Mesothelial cell of epicardium (in vitro differentiated cells): ENCODE measurements at regions not wholly inside any gene's neighbourhood (a gene's known extent, or its start where the extent isn't known, plus 50 kb on each side); places are given as distances from the start of the nearest gene placed in this dataset.

Source experiments
- DNase-seq, 2 experiments: peaks; one replicate each; pipeline ENCODE4 v3.0.0; 2021; ENCODE audit warnings: low spot score in 2 of 2; ENCODE audit not compliant: unreplicated experiment in 2 of 2
- H3K27ac Mint-ChIP-seq: 2 replicates; pipeline ENCODE4 v1.8.0; 2021; ENCODE audit warnings: mixed read lengths
- H3K27me3 Mint-ChIP-seq: 2 replicates; pipeline ENCODE4 v1.8.0; 2021; ENCODE audit warnings: low read depth, mixed read lengths
- H3K36me3 Mint-ChIP-seq: 2 replicates; pipeline ENCODE4 v1.8.0; 2021; ENCODE audit warnings: mixed read lengths
- H3K4me1 Mint-ChIP-seq: 2 replicates; pipeline ENCODE4 v1.8.0; 2021; ENCODE audit warnings: mixed read lengths
- H3K4me3 Mint-ChIP-seq: 2 replicates; pipeline ENCODE4 v1.8.0; 2021; ENCODE audit warnings: mild to moderate bottlenecking, moderate library complexity, mixed read lengths
- H3K9me3 Mint-ChIP-seq: 2 replicates; pipeline ENCODE4 v1.8.0; 2021; ENCODE audit warnings: mixed read lengths
- TF ChIP-seq, protein P1 (sequence below): fragments of 200-600 bp; sonication (generic); IDR thresholded peaks from one replicate; pipeline ENCODE4 v1.5.0; 2021; ENCODE audit warnings: antibody characterized with exemption; ENCODE audit not compliant: unreplicated experiment

DNA sequence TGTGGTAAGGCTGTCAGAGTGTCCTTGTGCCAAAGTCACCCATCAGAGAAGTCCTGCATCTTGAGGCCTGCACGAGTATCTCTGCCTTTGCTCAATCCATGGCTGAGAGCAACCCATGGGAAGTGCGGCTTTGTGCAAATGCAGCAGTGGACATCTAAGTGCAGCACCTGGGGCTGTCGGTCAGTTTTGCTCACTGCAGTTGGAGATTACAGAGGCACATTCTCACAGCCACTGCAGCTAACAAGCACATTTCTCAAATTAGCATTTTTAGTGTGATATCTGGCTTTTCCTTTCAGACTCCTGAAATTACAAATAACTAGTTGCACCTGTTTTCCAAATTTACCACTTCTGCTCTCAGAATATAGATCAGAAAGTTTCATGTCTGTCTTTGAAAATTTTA, 81.5 kb upstream of the DAZL start:
- Mint-ChIP-seq H3K4me3 (no peak overlapping the region), H3K36me3 (no peaks in the 10 kb centered on the region), H3K4me1 (no peaks in the 10 kb centered on the region), H3K9me3 (no peaks in the 10 kb centered on the region), H3K27ac (no peak overlapping the region), H3K27me3 (no peaks in the 10 kb centered on the region)
- DNase-seq: no peak
- TF ChIP-seq, protein P1, sequence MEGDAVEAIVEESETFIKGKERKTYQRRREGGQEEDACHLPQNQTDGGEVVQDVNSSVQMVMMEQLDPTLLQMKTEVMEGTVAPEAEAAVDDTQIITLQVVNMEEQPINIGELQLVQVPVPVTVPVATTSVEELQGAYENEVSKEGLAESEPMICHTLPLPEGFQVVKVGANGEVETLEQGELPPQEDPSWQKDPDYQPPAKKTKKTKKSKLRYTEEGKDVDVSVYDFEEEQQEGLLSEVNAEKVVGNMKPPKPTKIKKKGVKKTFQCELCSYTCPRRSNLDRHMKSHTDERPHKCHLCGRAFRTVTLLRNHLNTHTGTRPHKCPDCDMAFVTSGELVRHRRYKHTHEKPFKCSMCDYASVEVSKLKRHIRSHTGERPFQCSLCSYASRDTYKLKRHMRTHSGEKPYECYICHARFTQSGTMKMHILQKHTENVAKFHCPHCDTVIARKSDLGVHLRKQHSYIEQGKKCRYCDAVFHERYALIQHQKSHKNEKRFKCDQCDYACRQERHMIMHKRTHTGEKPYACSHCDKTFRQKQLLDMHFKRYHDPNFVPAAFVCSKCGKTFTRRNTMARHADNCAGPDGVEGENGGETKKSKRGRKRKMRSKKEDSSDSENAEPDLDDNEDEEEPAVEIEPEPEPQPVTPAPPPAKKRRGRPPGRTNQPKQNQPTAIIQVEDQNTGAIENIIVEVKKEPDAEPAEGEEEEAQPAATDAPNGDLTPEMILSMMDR: no peak

- Mint-ChIP-seq H3K36me3 (no peaks in the 10 kb centered on the region), H3K27ac (no peak overlapping the region), H3K4me1 (no peaks in the 10 kb centered on the region), H3K27me3 (no peaks in the 10 kb centered on the region), H3K9me3 (no peaks in the 10 kb centered on the region), H3K4me3 (no peak overlapping the region)
- no peak for DNase-seq
- TF ChIP-seq, protein P1: no peak
These were observed 82.0 kb upstream of the DAZL start for GRCh38 chr3:16687221-16687620.

- Mint-ChIP-seq H3K4me3 (no peak overlapping the region), H3K4me1 (peaks cover 7% of the 10 kb centered on the region), H3K36me3 (no peaks in the 10 kb centered on the region), H3K9me3 (no peaks in the 10 kb centered on the region), H3K27me3 (no peaks in the 10 kb centered on the region), H3K27ac (no peak overlapping the region)
- DNase-seq: no peak
- TF ChIP-seq, protein P1: no peak
These were observed 87.5 kb upstream of the DAZL start for GRCh38 chr3:16692486-16693344.

GRCh38 chr3:16693820-16694219, 88.6 kb upstream of the DAZL start:
- H3K27ac Mint-ChIP-seq: no peak overlapping the region
- no peak for DNase-seq
- no peak overlapping the region for H3K4me3 Mint-ChIP-seq
- H3K4me1 Mint-ChIP-seq: peaks cover 7% of the 10 kb centered on the region
- no peaks in the 10 kb centered on the region for H3K9me3 Mint-ChIP-seq
- no peaks in the 10 kb centered on the region for H3K36me3 Mint-ChIP-seq
- no peaks in the 10 kb centered on the region for H3K27me3 Mint-ChIP-seq
- TF ChIP-seq, protein P1: no peak

DNA sequence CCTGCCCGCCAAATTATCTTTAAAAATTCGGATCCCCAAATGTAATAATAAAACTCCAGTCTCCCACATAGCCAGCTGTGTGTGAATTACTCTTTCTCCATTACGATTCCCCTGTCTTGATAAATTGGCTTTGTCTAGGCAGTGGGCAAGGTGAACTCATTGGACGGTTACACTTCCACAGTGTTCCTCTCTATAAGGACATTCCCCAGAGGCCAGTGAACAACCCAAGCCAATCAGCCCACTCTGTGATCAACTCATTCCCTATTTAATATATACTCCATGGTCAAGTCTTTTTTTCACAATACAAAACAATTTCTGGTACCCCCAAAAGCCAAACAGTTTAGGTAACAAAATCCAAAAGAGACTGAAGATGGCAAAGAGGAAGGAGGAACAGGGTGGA, 90.5 kb upstream of the DAZL start:
- TF ChIP-seq, protein P1: no peak
- H3K27me3 Mint-ChIP-seq: no peaks in the 10 kb centered on the region
- peaks cover 7% of the 10 kb centered on the region for H3K4me1 Mint-ChIP-seq
- H3K27ac Mint-ChIP-seq: no peak overlapping the region
- no peaks in the 10 kb centered on the region for H3K9me3 Mint-ChIP-seq
- no peak overlapping the region for H3K4me3 Mint-ChIP-seq
- no peaks in the 10 kb centered on the region for H3K36me3 Mint-ChIP-seq
- DNase-seq: no peak
